Pancreas (tissue), 10 donors: ENCODE measurements at regions not wholly inside any gene's neighbourhood (a gene's known extent, or its start where the extent isn't known, plus 50 kb on each side); places are given as distances from the start of the nearest gene placed in this dataset.

Source experiments
- ATAC-seq, 4 donors: fragments of 200-7000 bp; cut with Tn5 transposase; one replicate each; pipeline versions ENCODE4 v1.8.0 to v1.9.1; 2020; ENCODE audit warnings: mild to moderate bottlenecking in 4 of 4, moderate library complexity in 4 of 4
- DNase-seq, 6 donors: peaks; one replicate each; pipeline ENCODE4 v3.0.0-alpha.2; 2020
- FAIRE-seq: peaks from 2 replicates; lab custom pipeline; 2012; peaks lifted over from hg19 to GRCh38; lab: Jason Lieb, UNC
- H3K27ac ChIP-seq, 4 donors: fragments of 200-600 bp; sonication (generic); 1 replicate in 3 of 4; 2 replicates in 1 of 4; pipeline versions ENCODE4 v1.5.0 to v1.8.0; 2020
- H3K27me3 ChIP-seq, 4 donors: fragments of 200-600 bp; one replicate each; pipeline ENCODE4 v1.8.0; 2021
- H3K36me3 ChIP-seq, 3 donors: fragments of 200-600 bp; sonication (generic) in 1 of 3; one replicate each; pipeline versions ENCODE4 v1.5.0 to v1.8.0; 2020 to 2021
- H3K4me1 ChIP-seq, 3 donors: fragments of 200-600 bp; one replicate each; pipeline ENCODE4 v1.8.0; 2021
- H3K4me3 ChIP-seq, 4 donors: fragments of 200-600 bp; sonication (generic) in 2 of 4; one replicate each; pipeline versions ENCODE4 v1.5.0 to v1.8.0; 2020 to 2021
- H3K9me3 ChIP-seq, 4 donors: fragments of 200-600 bp; one replicate each; pipeline ENCODE4 v1.8.0; 2021
- WGBS, 2 donors: extraction: QIAGEN DNeasy Blood & Tissue Kit; methylation state at CpG; one replicate each; pipeline ENCODE4 v1.1.7; 2013; 5-methylcytosine and 5-hydroxymethylcytosine counted together
- intact Hi-C, 3 donors: fragments of 100-400 bp; cut with DNase I; formaldehyde crosslinking; loops; one replicate each; pipeline versions ENCODE4 v1.11.1 to v1.14.2; 2022
- TF ChIP-seq, protein P1 (sequence below), 4 donors: fragments of 200-600 bp; sonication (generic) in 3 of 4; IDR thresholded peaks; one replicate each; pipeline versions ENCODE4 v1.5.0 to v1.8.0; 2021; ENCODE audit warnings: antibody characterized with exemption in 4 of 4
- donor health status: healthy with polysubstance abuse.
- donor health status: DM: no; HTN: no; CAD: no; lungs with moderate emphysema.
- donor health status: DM: no; HTN: no; CAD: no.
- donor health status: control.
- donor health status: control.
- donor health status: Bipolar disorder and iron deficiency.
- donor health status: DM: yes; HTN: yes; CAD: no.
- donor health status: DM: no; HTN: no; CAD: no.
- donor health status: DM: no; HTN: no; CAD: no.
- donor health status: DM: yes; HTN: yes; CAD: no.

- DNase-seq (no peak), FAIRE-seq (no peak), ATAC-seq (no peak)
- Histone ChIP-seq H3K4me1 (no peaks in the 10 kb centered on the region), H3K36me3 (no peaks in the 10 kb centered on the region), H3K27ac (no peak overlapping the region), H3K9me3 (no peaks in the 10 kb centered on the region), H3K27me3 (peaks cover 0 to 8% (median 0%) of the 10 kb centered on the region in 4 donors), H3K4me3 (no peak overlapping the region)
- TF ChIP-seq, protein P1, sequence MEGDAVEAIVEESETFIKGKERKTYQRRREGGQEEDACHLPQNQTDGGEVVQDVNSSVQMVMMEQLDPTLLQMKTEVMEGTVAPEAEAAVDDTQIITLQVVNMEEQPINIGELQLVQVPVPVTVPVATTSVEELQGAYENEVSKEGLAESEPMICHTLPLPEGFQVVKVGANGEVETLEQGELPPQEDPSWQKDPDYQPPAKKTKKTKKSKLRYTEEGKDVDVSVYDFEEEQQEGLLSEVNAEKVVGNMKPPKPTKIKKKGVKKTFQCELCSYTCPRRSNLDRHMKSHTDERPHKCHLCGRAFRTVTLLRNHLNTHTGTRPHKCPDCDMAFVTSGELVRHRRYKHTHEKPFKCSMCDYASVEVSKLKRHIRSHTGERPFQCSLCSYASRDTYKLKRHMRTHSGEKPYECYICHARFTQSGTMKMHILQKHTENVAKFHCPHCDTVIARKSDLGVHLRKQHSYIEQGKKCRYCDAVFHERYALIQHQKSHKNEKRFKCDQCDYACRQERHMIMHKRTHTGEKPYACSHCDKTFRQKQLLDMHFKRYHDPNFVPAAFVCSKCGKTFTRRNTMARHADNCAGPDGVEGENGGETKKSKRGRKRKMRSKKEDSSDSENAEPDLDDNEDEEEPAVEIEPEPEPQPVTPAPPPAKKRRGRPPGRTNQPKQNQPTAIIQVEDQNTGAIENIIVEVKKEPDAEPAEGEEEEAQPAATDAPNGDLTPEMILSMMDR (IDR thresholded peaks at IDR 0.05) = no peak
- WGBS, 2 donors = 64 to 81% methylated on average over 2 of the region's 2 CpGs
- intact Hi-C loops = no loop called here
Observed at GRCh38 chr7:97409346-97409745, 291.8 kb downstream of the SDHAF3 start.

DNA sequence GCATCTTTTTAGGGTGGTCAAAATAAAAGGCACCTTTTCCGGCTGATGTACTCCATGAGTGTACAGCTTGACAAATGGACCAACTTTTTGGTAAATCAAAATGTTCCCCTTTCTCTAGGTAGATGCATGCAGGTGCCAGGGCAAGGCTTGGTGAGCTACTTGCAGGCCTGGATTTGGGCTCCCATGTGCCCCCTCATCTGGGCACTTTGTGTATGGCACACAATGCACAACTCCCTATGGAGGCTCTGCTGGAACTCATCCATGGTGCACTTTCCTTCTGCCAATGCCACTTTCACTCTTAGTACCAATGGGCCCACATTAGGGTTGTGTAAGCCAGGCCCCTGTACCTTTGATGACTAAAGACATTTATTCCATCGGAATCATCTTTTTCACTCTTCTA is 300.8 kb downstream of the SDHAF3 start:
- Histone ChIP-seq H3K4me1 (no peaks in the 10 kb centered on the region), H3K27ac (no peak overlapping the region), H3K4me3 (no peak overlapping the region), H3K27me3 (no peaks in the 10 kb centered on the region), H3K9me3 (no peaks in the 10 kb centered on the region), H3K36me3 (no peaks in the 10 kb centered on the region)
- intact Hi-C loops = no loop called here
- no peak for FAIRE-seq
- TF ChIP-seq, protein P1 (IDR thresholded peaks at IDR 0.05) = no peak
- no peak for DNase-seq
- 71 to 83% methylated on average over 2 of the region's 2 CpGs for WGBS, 2 donors
- no peak for ATAC-seq

DNA sequence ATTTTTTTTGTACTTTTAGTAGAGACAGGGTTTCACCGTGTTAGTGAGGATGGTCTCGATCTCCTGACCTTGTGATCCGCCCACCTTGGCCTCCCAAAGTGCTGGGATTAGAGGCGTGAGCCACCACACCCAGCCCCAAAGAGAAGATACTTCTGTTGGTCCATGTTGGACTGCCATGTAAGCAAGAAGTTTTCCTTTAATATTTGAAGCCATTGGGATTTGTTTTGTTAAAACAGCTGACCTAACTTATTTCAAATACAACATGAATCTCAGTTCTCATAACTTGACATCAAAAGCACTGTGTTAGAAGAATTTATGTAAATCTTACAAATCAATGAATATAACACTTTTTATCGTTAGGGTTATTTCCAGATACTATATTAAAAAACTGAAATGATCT is 302.4 kb downstream of the SDHAF3 start:
- FAIRE-seq = no peak
- H3K36me3 ChIP-seq = no peaks in the 10 kb centered on the region
- H3K4me3 ChIP-seq = no peak overlapping the region
- TF ChIP-seq, protein P1 (IDR thresholded peaks at IDR 0.05) = no peak
- no peak for DNase-seq
- no peaks in the 10 kb centered on the region for H3K27me3 ChIP-seq
- H3K27ac ChIP-seq = no peak overlapping the region
- no peaks in the 10 kb centered on the region for H3K4me1 ChIP-seq
- intact Hi-C loops = no loop called here
- H3K9me3 ChIP-seq = no peaks in the 10 kb centered on the region
- no peak for ATAC-seq
- 65 to 87% methylated on average over 5 of the region's 5 CpGs for WGBS, 2 donors

DNA sequence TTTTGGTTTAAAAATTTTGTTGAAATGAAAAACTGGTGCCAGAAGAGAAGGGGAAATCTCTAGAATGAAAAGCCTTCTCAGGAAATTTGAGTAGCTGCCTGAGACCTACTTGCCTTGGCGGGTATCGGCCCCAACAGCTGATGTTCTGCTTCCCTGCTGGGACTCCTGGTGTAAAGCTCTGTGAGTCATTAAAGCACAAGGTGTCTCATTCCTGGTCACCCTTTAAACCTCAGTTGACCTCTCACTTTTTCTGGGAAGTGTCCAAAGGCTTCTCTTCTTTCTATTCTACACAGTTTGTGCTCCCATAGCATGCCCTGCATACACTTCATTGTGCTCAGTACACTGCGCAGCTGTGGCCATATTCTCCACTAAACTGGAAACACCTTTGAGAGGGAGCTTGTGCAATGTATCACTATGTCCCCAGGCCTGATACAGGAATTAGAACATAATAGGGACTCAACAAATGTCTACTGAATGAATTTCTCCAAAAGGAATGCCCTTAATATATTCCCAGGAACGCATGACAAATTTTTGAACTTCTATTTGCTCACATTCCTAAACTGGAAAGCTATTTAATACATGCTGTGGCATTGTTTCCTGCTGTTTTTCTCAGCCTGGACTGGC is 303.9 kb downstream of the SDHAF3 start:
- Histone ChIP-seq H3K27me3 (no peaks in the 10 kb centered on the region), H3K36me3 (no peaks in the 10 kb centered on the region), H3K9me3 (no peaks in the 10 kb centered on the region), H3K4me1 (no peaks in the 10 kb centered on the region), H3K4me3 (no peak overlapping the region), H3K27ac (no peak overlapping the region)
- DNase-seq = no peak
- no peak for FAIRE-seq
- no peak for ATAC-seq
- TF ChIP-seq, protein P1 (IDR thresholded peaks at IDR 0.05) = no peak
- intact Hi-C loops = no loop called here
- WGBS, 2 donors = 63 to 79% methylated on average over 4 of the region's 4 CpGs

DNA sequence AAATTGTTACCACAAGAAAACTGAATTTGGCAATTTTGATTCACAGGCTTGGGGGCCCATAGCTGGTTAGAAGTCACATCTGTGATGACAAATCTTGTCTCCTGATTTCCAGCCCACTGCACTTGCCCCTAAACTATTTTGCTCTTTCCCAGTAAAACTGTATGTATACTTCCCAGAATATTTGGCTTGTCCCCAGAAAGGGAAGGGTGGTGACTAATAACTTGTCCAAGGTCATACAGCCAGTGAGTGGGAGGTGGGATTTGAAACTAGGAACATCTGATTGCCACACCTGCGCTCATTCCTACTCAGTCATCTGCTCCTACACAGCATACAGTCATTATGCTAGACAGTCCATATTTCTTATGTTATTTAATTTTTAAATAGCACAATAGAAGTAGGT is 304.5 kb downstream of the SDHAF3 start:
- intact Hi-C loops = no loop called here
- WGBS, 2 donors = 71 to 81% methylated on average over 1 of the region's 1 CpG
- DNase-seq (no peak), FAIRE-seq (no peak), ATAC-seq (no peak)
- TF ChIP-seq, protein P1 (IDR thresholded peaks at IDR 0.05) = no peak
- Histone ChIP-seq H3K36me3 (no peaks in the 10 kb centered on the region), H3K27me3 (no peaks in the 10 kb centered on the region), H3K9me3 (no peaks in the 10 kb centered on the region), H3K4me1 (no peaks in the 10 kb centered on the region), H3K27ac (no peak overlapping the region), H3K4me3 (no peak overlapping the region)
